Cardiac septum (tissue), 1 donor: ENCODE measurements at regions not wholly inside any gene's neighbourhood (a gene's known extent, or its start where the extent isn't known, plus 50 kb on each side); places are given as distances from the start of the nearest gene placed in this dataset.

Experiments used
- DNase-seq: peaks from one replicate; pipeline ENCODE4 v3.0.0-alpha.2; 2020; ENCODE audit warnings: low spot score
- intact Hi-C: fragments of 100-400 bp; cut with DNase I; formaldehyde crosslinking; loops from one replicate; pipeline ENCODE4 v1.14.0; 2022
- donor health status: DM: no; HTN: no; CAD: no.

- DNase-seq: no peak
- intact Hi-C loops: no loop called here
Measured at GRCh38 chr6:44696099-44696498, 308.6 kb downstream of the CDC5L start.

- no peak for DNase-seq
- intact Hi-C loops: no loop called here
Measured at GRCh38 chr6:44696686-44697085, 309.2 kb downstream of the CDC5L start.

DNA sequence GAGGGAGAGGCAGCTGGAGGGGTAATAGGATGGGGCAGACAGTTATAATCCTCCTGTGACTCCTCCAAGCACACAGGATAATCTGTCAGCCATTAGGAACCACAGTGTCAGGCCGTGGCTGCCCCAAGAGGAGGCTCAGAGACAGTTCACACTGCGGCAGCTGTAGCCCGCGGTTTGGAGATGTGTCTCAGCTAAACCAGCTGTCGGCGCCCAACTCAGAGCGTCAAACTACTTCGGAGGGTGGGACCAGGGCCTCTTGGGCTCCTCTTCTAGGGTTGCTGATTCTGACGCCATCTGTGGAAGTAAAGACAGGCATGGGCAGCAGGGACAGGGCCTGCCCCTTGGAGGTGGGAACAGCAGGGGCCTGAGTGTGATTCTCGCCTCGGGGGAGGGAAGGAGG is 309.8 kb downstream of the CDC5L start:
- no peak for DNase-seq

DNA sequence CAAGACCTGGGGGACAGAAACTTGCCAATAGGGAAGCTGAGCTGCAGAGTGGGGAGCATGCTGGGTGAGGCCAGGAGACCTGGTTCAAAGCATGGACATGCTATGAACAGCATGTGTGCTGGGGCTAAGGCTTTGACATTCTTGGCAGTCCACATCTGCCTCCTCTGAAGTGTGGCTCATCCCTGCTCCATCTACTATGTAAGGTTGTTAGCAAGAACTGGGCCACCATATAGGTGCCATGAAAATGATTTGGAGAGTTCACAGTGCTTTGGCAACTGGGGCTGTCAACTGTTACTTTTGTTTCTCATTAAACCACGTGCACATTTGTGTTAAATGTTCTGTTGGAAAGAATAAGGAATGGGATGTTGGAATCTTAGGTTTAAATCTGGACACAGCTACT is 311.1 kb downstream of the CDC5L start:
- intact Hi-C loops: no loop called here

More for the DNA sequence above, 309.8 kb downstream of the CDC5L start:
- intact Hi-C loops: no loop called here

DNA sequence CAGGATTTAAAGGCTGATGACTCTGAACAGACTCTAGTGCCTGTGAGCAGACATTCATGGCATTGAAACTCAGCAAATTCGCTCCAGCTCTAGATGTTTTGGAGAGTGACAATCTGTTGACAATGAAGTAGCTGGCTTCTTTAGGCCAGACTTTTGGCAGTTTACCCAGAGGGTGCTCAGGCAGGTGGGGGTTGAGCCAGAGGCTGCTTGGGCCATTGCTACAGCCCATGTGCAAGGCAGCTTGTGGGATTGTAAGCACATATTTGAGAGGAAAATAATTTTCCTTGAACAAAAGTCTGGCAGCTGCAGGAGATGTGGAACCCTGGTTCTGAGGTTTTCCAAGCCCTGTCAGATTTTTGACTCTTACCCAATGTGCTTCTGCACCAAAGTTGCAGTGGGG is 311.6 kb downstream of the CDC5L start:
- DNase-seq: no peak
- intact Hi-C loops: no loop called here

More for the DNA sequence above, 311.1 kb downstream of the CDC5L start:
- no peak for DNase-seq

- intact Hi-C loops: loop anchor here (10.0 kb wide), 1 partner anchor 145 kb away; no protein-coding TSS in a partner anchor
- no peak for DNase-seq
Measured at GRCh38 chr6:44699851-44700250, 312.3 kb downstream of the CDC5L start.

- intact Hi-C loops: loop anchor here (10.0 kb wide), 1 partner anchor 144 kb away; no protein-coding TSS in a partner anchor
Measured at GRCh38 chr6:44700422-44700821, 312.9 kb downstream of the CDC5L start.

DNA sequence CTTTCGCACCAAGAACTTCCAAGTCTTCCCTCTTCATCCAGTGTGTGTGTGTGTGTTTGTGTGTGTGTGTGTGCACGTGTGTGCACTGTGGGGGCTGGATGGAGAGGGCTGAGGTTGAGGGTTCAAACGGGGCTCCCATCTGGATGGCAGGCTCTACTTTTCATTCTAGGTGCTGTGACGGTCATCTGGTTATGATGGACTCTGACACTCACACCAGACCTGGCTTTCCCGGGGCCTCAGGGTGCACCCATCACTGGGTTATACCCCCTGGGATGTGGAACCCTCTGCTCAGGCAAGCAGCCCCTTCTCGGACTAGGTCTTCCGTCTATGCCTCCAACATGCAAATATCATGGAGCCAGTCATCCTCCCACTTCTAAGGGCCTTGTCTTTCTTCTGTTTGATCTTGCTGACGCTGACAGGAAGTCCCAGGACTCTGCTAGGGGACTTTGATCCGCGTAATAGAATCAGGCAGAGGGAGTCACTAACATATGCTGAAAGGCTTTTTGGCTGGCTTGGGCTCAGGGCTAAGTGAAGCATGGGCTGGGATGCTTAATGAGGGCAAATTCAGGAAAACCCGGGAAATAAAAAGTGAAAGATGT is 313.6 kb downstream of the CDC5L start:
- no peak for DNase-seq
- intact Hi-C loops: loop anchor here (10.0 kb wide), 1 partner anchor 144 kb away; no protein-coding TSS in a partner anchor

More at GRCh38 chr6:44700422-44700821, 312.9 kb downstream of the CDC5L start:
- no peak for DNase-seq

GRCh38 chr6:44701637-44702101 is 314.2 kb downstream of the CDC5L start:
- no peak for DNase-seq
- intact Hi-C loops: loop anchor here (10.0 kb wide), 1 partner anchor 143 kb away; no protein-coding TSS in a partner anchor

- intact Hi-C loops: loop anchor here (10.0 kb wide), 1 partner anchor 143 kb away; no protein-coding TSS in a partner anchor
- DNase-seq: no peak
Measured at GRCh38 chr6:44702292-44702691, 314.8 kb downstream of the CDC5L start.

DNA sequence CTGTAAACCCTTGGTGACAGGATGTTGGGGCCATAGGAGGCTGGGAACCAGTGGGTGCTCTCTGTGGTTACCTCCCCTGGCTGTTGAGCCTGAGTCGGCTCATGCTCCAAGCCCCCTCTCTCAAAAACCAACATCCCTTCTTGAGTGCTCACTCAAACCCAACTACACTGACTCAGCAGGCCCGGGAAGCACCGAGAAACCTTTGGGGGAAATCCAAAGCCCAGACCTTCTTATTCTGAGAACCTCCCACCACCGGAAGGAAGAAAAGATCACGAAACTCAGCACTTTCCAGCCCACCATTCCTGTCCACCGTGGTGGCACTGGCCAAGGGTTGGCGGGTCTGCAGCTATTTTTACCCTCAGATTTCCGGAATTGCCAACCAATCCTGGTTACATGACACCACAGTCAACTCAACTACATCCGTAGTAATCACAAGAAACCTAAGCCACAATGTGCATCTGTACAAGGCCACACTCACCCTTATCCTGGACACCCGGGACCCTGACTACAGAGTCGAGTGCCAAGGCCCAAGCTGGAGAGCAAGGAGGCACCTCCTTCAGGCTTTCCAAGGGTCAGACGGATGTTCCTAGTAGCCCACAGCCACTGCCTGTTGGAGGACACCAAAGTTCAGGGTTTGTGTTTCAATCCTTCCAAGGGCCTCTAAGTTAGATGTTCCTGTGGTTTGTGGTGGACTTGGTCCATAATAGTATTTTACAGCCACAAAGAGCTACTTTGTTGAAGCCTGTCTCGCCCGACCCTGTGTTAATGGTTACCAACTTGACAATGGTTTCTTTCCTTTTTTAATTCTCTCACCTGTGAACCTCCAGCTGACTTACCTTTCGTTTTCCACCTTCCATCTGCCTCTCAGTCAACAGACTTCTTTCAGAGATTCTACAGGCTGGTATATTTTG is 317.0 kb downstream of the CDC5L start:
- DNase-seq: no peak
- intact Hi-C loops: loop anchor here (10.0 kb wide), 1 partner anchor 140 kb away; no protein-coding TSS in a partner anchor

DNA sequence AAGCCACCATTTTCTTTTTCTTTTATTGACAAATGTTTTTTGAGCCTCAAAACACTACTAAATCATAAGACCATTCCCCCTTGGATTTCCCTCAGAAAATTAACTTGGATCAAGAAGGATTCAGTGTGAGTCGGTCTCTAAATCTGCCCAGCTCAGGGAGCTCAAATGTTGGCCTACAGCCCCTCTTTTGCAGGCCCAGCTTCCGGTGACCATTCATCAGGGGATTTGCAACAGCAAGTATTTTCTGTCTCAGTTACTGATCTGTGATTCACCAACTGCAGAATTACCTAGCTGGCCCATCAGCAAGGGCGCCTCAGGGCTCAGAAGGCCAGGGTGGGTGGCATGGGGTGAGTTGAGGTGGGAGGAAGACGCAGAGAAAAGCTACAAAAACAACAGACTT is 318.1 kb downstream of the CDC5L start:
- intact Hi-C loops: loop anchor here (10.0 kb wide), 1 partner anchor 139 kb away; no protein-coding TSS in a partner anchor
- DNase-seq: no peak

- intact Hi-C loops: loop anchor here (10.0 kb wide), 1 partner anchor 139 kb away; no protein-coding TSS in a partner anchor
- no peak for DNase-seq
Measured at GRCh38 chr6:44706011-44706410, 318.5 kb downstream of the CDC5L start.

- no peak for DNase-seq
- intact Hi-C loops: loop anchor here (10.0 kb wide), 1 partner anchor 137 kb away; no protein-coding TSS in a partner anchor
Measured at GRCh38 chr6:44708208-44708607, 320.7 kb downstream of the CDC5L start.

DNA sequence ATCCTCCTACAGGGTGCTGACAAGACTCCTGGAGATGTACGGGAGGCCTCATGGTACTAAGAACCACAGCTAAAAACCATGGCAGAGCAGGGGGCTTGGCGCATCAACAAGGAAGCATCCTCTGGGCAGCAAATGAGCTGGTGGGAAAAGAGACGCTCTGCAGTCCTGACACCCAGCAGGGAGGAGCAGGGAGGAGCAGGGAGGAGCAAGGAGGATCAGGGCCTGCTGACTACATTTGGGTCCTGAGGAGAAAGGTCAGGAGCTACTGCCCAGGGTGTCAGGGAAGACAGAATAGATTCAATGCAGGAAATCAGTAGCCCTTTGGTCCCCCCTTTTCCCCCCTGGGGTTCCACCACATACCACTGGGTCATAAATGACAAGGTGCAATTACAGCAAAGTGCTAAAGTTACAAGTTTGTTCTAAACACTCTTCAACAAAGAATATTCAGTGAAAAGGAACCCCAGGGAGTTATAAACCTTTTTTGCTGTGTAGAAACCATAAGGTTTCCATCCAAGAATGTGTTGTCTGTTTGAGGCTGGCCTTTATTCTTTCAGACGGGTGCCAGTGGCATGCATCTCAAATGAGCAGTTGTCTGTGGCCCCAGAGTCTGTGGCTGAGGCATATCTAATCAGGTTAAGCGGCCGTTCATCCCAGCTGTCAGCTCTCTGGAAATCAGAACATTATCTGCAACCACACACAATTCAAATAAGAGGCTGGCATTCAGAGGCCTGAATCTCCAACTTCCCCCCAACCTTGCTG is 325.0 kb downstream of the CDC5L start:
- intact Hi-C loops: no loop called here
- DNase-seq: no peak

DNA sequence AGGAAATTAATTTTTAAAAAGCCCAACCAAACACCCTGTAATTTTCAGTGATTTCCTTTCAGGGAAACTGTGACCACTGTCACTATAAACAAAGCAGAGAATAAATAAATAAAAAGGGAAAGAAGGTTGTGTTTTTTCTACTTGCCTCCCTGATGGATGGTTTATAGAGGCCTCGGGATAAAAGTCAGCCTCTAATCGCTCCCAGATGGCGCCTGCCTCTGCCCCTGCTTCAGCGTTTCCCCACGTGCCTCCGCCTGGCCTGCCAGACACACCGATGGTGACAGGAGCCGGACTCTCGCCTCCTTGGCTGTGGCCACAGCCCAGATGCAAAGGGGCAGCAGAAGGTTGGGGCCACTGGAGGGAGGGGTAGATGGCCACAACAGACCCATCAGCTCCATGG is 327.7 kb downstream of the CDC5L start:
- intact Hi-C loops: no loop called here
- DNase-seq: no peak

DNA sequence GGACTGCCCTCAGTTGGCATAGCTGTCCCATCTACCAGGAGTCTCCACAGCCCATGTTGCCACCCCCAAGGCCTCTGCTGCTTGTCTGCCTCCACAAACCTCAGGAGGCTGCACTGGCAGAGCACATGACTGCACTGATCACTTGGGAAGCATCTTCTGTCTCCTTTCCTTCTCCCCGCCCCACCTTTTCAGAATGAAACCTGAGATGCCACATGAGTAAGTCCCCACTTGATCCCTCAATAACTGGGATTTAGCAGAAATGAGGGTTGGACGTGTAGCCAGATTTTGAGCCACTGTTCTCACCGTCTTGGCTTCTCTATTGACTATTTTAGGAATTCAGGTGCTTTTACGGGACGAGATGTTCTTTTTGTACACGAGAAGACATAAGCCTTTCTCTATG is 328.4 kb downstream of the CDC5L start:
- intact Hi-C loops: no loop called here
- no peak for DNase-seq

DNA sequence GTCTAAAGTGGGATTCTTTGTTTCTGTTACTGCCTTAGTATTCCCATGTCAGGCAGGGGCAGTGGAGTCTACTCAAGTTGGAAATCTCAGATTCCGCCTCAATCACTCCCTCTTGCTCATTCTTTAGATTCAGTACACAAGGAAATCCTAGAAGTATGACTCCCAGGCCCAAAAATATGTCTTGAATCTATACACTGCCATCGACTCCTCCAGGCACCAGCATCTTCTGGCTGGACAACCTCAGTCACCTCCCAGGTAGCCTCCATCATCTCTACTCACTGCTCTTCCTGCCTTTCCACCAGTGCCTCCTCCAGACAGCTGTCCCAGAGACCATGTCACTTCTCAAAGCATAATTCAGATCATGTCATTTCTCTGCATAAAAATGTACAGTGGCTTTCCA is 329.9 kb downstream of the CDC5L start:
- intact Hi-C loops: no loop called here

DNA sequence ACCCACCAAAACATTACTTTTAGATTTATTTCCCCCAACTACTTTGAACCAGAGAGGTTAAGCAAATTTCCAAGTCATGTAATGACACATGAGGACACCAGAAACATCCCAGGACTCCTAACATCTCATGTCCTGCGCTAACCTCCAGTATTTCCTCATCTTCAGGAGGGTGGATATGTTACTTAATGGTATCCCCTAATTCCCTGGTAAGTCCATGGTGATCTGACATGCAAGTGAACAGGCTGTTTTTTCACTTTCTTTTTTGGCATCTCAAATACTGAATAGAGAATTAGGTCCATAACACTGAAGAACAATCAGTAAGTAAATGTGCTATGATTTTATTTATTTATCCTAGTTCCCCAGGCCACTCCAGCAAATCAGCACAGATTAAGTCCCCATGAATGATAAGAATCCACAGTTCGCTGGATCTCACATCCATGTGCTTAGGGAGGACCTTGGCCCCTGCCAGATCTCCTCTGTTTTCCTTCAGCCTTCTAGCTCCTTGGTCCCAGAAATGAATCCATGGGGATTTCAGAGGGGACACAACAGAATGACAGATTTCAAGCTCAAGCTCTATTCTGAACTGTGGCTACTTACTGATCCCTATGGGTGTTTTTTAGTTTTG is 334.6 kb downstream of the CDC5L start:
- no peak for DNase-seq
- intact Hi-C loops: no loop called here

More for the DNA sequence above, 329.9 kb downstream of the CDC5L start:
- DNase-seq: no peak
